ENCODE measurements at regions not wholly inside any gene's neighbourhood (a gene's known extent, or its start where the extent isn't known, plus 50 kb on each side); places are given as distances from the start of the nearest gene placed in this dataset.
A peak's percentile ranks its signal among the peaks of the same experiment; 100 is the strongest.

DNA sequence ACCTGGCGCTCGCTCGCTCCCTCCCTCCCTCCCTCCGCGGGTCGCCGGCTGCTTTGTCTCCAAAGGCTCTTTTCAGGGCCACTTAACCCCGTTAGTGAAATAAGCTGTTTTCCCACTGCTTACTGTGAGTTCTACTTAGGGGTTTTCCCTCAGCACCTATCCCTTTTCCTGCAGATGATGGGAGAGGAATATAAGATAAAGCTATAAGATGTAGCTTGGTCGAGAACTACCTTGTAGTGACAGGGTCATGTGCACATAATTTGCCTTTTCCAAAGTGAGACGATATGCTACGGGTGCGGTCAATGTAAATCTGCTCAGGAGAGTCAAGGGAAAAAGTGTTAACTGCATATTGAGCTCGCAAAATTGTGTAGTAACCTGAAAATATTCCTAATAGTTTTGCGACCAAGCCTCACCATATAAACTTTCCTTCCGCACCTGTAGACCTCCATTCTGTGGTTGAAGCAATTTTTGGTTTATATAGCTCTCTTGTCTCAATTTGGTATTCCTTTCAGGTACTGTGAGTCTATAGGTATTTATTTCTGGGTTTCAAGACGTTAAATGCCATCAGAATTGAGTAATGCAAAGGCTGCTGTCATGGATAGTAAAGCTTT lies 55.8 kb upstream of the BOLA1 start:
- H3K4me1 ChIP-seq (ENCODE audit: control insufficient read depth, insufficient read depth, low read length) = peaks cover 20% of the 10 kb centered on the region
- DNase-seq (ENCODE audit: low read depth, low spot score) (no peak), ATAC-seq (no peak), FAIRE-seq (no peak)
- ChIA-PET CTCF (interaction anchor here (0.7 to 1.7 kb wide), 3 partner anchors 43 to 323 kb away, joined by 3 to 9 read pairs (median 5); a partner anchor contains a TSS), POLR2A (interaction anchor here (0.6 to 3.1 kb wide), 4 partner anchors 44 to 319 kb away, joined by 3 to 57 read pairs (median 4); a partner anchor contains a TSS), SMC1A (ENCODE audit: uncharacterized antibody, unreplicated experiment) (interaction anchor here (1.5 to 2.1 kb wide), 2 partner anchors 41 to 44 kb away, joined by 8 to 15 read pairs; a partner anchor contains a TSS), RAD21 (ENCODE audit: unreplicated experiment) (interaction anchor here (0.7 to 2.2 kb wide), 4 partner anchors 41 to 326 kb away, joined by 3 to 22 read pairs (median 3); a partner anchor contains a TSS)
- peak overlapping the region; percentile 84 for H3K4me3 ChIP-seq
- no peaks in the 10 kb centered on the region for H4K20me1 ChIP-seq (ENCODE audit: control insufficient read depth, insufficient read depth)
- no peaks in the 10 kb centered on the region for H3K9me3 ChIP-seq (replicated peaks; ENCODE audit: control insufficient read depth, insufficient read depth, low read length)
- H3K79me2 ChIP-seq (ENCODE audit: control insufficient read depth, insufficient read depth, low read length) = peaks cover 52% of the 10 kb centered on the region
- intact Hi-C loops (cut with micrococcal nuclease; ENCODE audit: unreplicated experiment) (no loop called here), in situ Hi-C loops (cut with MboI) (no loop called here)
- H3K4me2 ChIP-seq (ENCODE audit: control insufficient read depth, insufficient read depth) = peak overlapping the region; percentile 89
- BruUV-seq (replicated peaks) = no TSS peak
- H3K27ac ChIP-seq (ENCODE audit: control insufficient read depth, insufficient read depth) = peak overlapping the region; percentile 90
- 3% methylated on average over 13 of the region's 16 CpGs for WGBS (ENCODE audit: insufficient coverage, insufficient replicate concordance, low lambda C conversion rate, missing lambda C conversion rate)
- peak overlapping the region; percentile 91 for H3K9ac ChIP-seq (ENCODE audit: control insufficient read depth, insufficient read depth, low read length)
- no peaks in the 10 kb centered on the region; a peak in 2 of 4 replicates for H3K36me3 ChIP-seq (ENCODE audit: control insufficient read depth in 2 of 2, insufficient read depth in 2 of 2, low read length in 1 of 2)
- TF ChIP-seq MLLT1 (IDR thresholded peaks at IDR 0.05) (0 out of 2 replicates have a peak, but pooled peaks have one; percentile 39), RAD51 (IDR thresholded peaks at IDR 0.05) (no peak), MEF2B (IDR thresholded peaks at IDR 0.05; ENCODE audit: partially characterized antibody, poor library complexity, severe bottlenecking) (no peak), POLR2A (IDR thresholded peaks at IDR 0.05; ENCODE audit: low read depth, low read length) (peak; percentile 49; the same call in 1 of the 2 replicates)
- no peaks in the 10 kb centered on the region for H3K27me3 ChIP-seq (replicated peaks in 1 of 2; ENCODE audit: control insufficient read depth in 2 of 2, insufficient read depth in 2 of 2, low read length in 1 of 2)
- no peak overlapping the region for H2AFZ ChIP-seq (ENCODE audit: control insufficient read depth, low read depth, low read length)

DNA sequence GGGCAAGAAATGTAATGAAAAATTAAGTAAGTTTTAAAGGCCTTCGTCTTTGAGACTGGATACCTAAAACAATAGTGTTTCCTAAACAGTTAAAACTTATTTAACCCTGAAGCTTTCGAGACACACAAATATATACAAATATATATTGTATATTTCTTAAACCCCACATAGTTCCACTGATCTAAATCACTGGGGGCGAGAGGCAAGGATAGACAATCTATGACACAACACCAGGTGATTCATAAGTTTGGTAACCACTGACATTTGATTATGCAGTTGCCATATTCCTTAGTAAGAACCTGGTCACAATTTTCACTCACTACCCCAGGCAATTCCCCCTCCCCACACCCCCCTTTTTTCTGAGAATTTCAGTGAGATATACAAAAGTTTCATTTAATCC lies 55.3 kb upstream of the BOLA1 start:
- peaks cover 21% of the 10 kb centered on the region for H3K4me1 ChIP-seq (ENCODE audit: control insufficient read depth, insufficient read depth, low read length)
- peak overlapping the region; percentile 91 for H3K9ac ChIP-seq (ENCODE audit: control insufficient read depth, insufficient read depth, low read length)
- H3K9me3 ChIP-seq (replicated peaks; ENCODE audit: control insufficient read depth, insufficient read depth, low read length) = no peaks in the 10 kb centered on the region
- TF ChIP-seq SIN3A (IDR thresholded peaks at IDR 0.05; ENCODE audit: low read depth, low read length) (0 out of 2 replicates have a peak, but pooled peaks have one; percentile 34), ZBTB40 (IDR thresholded peaks at IDR 0.05; ENCODE audit: borderline replicate concordance) (no peak)
- DNase-seq (ENCODE audit: low read depth, low spot score) (no peak), FAIRE-seq (no peak), ATAC-seq (no peak)
- no peak overlapping the region for H2AFZ ChIP-seq (ENCODE audit: control insufficient read depth, low read depth, low read length)
- ChIA-PET POLR2A (interaction anchor here (0.6 to 3.1 kb wide), 5 partner anchors 40 to 318 kb away, joined by 3 to 57 read pairs (median 5); a partner anchor contains a TSS), RAD21 (ENCODE audit: unreplicated experiment) (interaction anchor here (0.7 to 2.2 kb wide), 4 partner anchors 40 to 325 kb away, joined by 3 to 22 read pairs (median 3); a partner anchor contains a TSS), SMC1A (ENCODE audit: uncharacterized antibody, unreplicated experiment) (interaction anchor here (1.5 to 2.1 kb wide), 2 partner anchors 40 to 43 kb away, joined by 8 to 15 read pairs; a partner anchor contains a TSS), CTCF (interaction anchor here (0.7 to 1.7 kb wide), 3 partner anchors 42 to 323 kb away, joined by 3 to 9 read pairs (median 5); a partner anchor contains a TSS)
- TSS peak; percentile 75 for BruUV-seq (replicated peaks)
- H3K4me2 ChIP-seq (ENCODE audit: control insufficient read depth, insufficient read depth) = peak overlapping the region; percentile 89
- H3K4me3 ChIP-seq = peak overlapping the region; percentile 84
- H4K20me1 ChIP-seq (ENCODE audit: control insufficient read depth, insufficient read depth) = no peaks in the 10 kb centered on the region
- H3K36me3 ChIP-seq (ENCODE audit: control insufficient read depth in 2 of 2, insufficient read depth in 2 of 2, low read length in 1 of 2) = no peaks in the 10 kb centered on the region; a peak in 2 of 4 replicates
- in situ Hi-C loops (cut with MboI) = no loop called here
- peak overlapping the region; percentile 90 for H3K27ac ChIP-seq (ENCODE audit: control insufficient read depth, insufficient read depth)
- WGBS (ENCODE audit: insufficient coverage, insufficient replicate concordance, low lambda C conversion rate, missing lambda C conversion rate) = 0% methylated on average over 3 of the region's 3 CpGs
- intact Hi-C loops (cut with micrococcal nuclease; ENCODE audit: unreplicated experiment) = no loop called here
- H3K79me2 ChIP-seq (ENCODE audit: control insufficient read depth, insufficient read depth, low read length) = peaks cover 58% of the 10 kb centered on the region
- no peaks in the 10 kb centered on the region for H3K27me3 ChIP-seq (replicated peaks in 1 of 2; ENCODE audit: control insufficient read depth in 2 of 2, insufficient read depth in 2 of 2, low read length in 1 of 2)
